ENCODE measurements at regions not wholly inside any gene's neighbourhood (a gene's known extent, or its start where the extent isn't known, plus 50 kb on each side); places are given as distances from the start of the nearest gene placed in this dataset.

GRCh38 chr12:59196989-59197388 is 276.7 kb upstream of the LRIG3 start:
- Histone ChIP-seq H3K9me3 (no peaks in the 10 kb centered on the region), H3K27me3 (no peaks in the 10 kb centered on the region), H3K27ac (no peak overlapping the region), H3K36me3 (no peaks in the 10 kb centered on the region), H3K4me1 (no peaks in the 10 kb centered on the region), H3K4me3 (no peak overlapping the region)
- TF ChIP-seq POLR2A (IDR thresholded peaks at IDR 0.05) = no peak
- no peak for TF ChIP-seq CTCF (IDR thresholded peaks at IDR 0.05)
- DNase-seq = no peak

GRCh38 chr12:59194794-59195193 is 274.5 kb upstream of the LRIG3 start:
- TF ChIP-seq CTCF (IDR thresholded peaks at IDR 0.05) (no peak), POLR2A (IDR thresholded peaks at IDR 0.05) (no peak)

GRCh38 chr12:59193476-59194050 is 273.3 kb upstream of the LRIG3 start:
- Histone ChIP-seq H3K9me3 (no peaks in the 10 kb centered on the region), H3K4me1 (no peaks in the 10 kb centered on the region), H3K4me3 (no peak overlapping the region), H3K27me3 (no peaks in the 10 kb centered on the region), H3K27ac (no peak overlapping the region), H3K36me3 (no peaks in the 10 kb centered on the region)
- TF ChIP-seq CTCF (IDR thresholded peaks at IDR 0.05) = no peak
- DNase-seq = no peak

More at GRCh38 chr12:59194794-59195193, 274.5 kb upstream of the LRIG3 start:
- Histone ChIP-seq H3K36me3 (no peaks in the 10 kb centered on the region), H3K9me3 (no peaks in the 10 kb centered on the region), H3K27ac (no peak overlapping the region), H3K27me3 (no peaks in the 10 kb centered on the region), H3K4me1 (no peaks in the 10 kb centered on the region), H3K4me3 (no peak overlapping the region)
- no peak for DNase-seq

- Histone ChIP-seq H3K9me3 (no peaks in the 10 kb centered on the region), H3K27me3 (no peaks in the 10 kb centered on the region), H3K27ac (no peak overlapping the region), H3K36me3 (no peaks in the 10 kb centered on the region), H3K4me1 (no peaks in the 10 kb centered on the region), H3K4me3 (no peak overlapping the region)
- no peak for DNase-seq
- no peak for TF ChIP-seq POLR2A (IDR thresholded peaks at IDR 0.05)
- TF ChIP-seq CTCF (IDR thresholded peaks at IDR 0.05) = no peak
Observed at GRCh38 chr12:59191372-59191771, 271.1 kb upstream of the LRIG3 start.

GRCh38 chr12:59186451-59186850 is 266.1 kb upstream of the LRIG3 start:
- DNase-seq = no peak
- Histone ChIP-seq H3K27ac (no peak overlapping the region), H3K4me3 (no peak overlapping the region), H3K36me3 (no peaks in the 10 kb centered on the region), H3K4me1 (no peaks in the 10 kb centered on the region), H3K27me3 (no peaks in the 10 kb centered on the region), H3K9me3 (no peaks in the 10 kb centered on the region)
- no peak for TF ChIP-seq POLR2A (IDR thresholded peaks at IDR 0.05)
- TF ChIP-seq CTCF (IDR thresholded peaks at IDR 0.05) = no peak

GRCh38 chr12:59185295-59185694 is 265.0 kb upstream of the LRIG3 start:
- no peak for TF ChIP-seq CTCF (IDR thresholded peaks at IDR 0.05)
- no peak for TF ChIP-seq POLR2A (IDR thresholded peaks at IDR 0.05)
- no peaks in the 10 kb centered on the region for H3K27me3 ChIP-seq
- H3K36me3 ChIP-seq = no peaks in the 10 kb centered on the region
- no peak overlapping the region for H3K27ac ChIP-seq
- H3K9me3 ChIP-seq = no peaks in the 10 kb centered on the region
- no peaks in the 10 kb centered on the region for H3K4me1 ChIP-seq
- H3K4me3 ChIP-seq = no peak overlapping the region
- no peak for DNase-seq

Data from Peyer's patch (tissue), 4 donors.